ENCODE measurements at regions not wholly inside any gene's neighbourhood (a gene's known extent, or its start where the extent isn't known, plus 50 kb on each side); places are given as distances from the start of the nearest gene placed in this dataset.

- TF ChIP-seq CTCF (IDR thresholded peaks at IDR 0.05) = no peak
- no peak for TF ChIP-seq POLR2A (IDR thresholded peaks at IDR 0.05)
Measured at GRCh38 chr5:3120028-3120427, 368.6 kb upstream of the IRX2 start.

Measured in body of pancreas (tissue), 4 donors.